SK-N-SH (cell line): ENCODE measurements at regions not wholly inside any gene's neighbourhood (a gene's known extent, or its start where the extent isn't known, plus 50 kb on each side); places are given as distances from the start of the nearest gene placed in this dataset.

Experiments
- CTCF ChIA-PET: fragments of 300-600, 350-600 bp; formaldehyde crosslinking; extraction: SDS; loops from one replicate; lab custom pipeline; 2021; lab: Yijun Ruan, JAX
- POLR2A ChIA-PET: fragments of 350-600 bp; sonication (Branson Sonifier 250); formaldehyde crosslinking; extraction: SDS; loops from one replicate; lab custom pipeline; 2020; ENCODE audit warnings: antibody characterized with exemption, inconsistent platforms; lab: Yijun Ruan, JAX
- DNase-seq: peaks from one replicate; pipeline ENCODE4 v3.0.0; 2012
- H2AFZ ChIP-seq: fragments of 200-600 bp; sonication (generic); 2 replicates; pipeline ENCODE4 v1.8.1; 2016; ENCODE audit warnings: antibody characterized with exemption, mild to moderate bottlenecking, low read depth
- H3F3A ChIP-seq: fragments of 200-600 bp; sonication (generic); replicated peaks from 2 replicates; pipeline ENCODE3; 2016; ENCODE audit warnings: antibody characterized with exemption, mild to moderate bottlenecking; ENCODE audit not compliant: insufficient read depth
- H3K27ac ChIP-seq, 2 experiments: fragments of 200-500 bp in 1 of 2; fragments of 200-600 bp in 1 of 2; sonication (Bioruptor generic) in 1 of 2; sonication (generic), shearing (Covaris generic) in 1 of 2; 2 replicates each; pipeline versions ENCODE4 v1.5.1 to v1.6.1; 2014 to 2016; ENCODE audit warnings: low read depth in 2 of 2, inconsistent platforms in 1 of 2, low read length in 1 of 2, mild to moderate bottlenecking in 1 of 2, mixed read lengths in 1 of 2
- H3K27me3 ChIP-seq: fragments of 200-600 bp; sonication (generic), shearing (Covaris generic); 2 replicates; pipeline ENCODE4 v1.6.1; 2016; ENCODE audit warnings: mixed run types; ENCODE audit not compliant: insufficient read depth
- H3K36me3 ChIP-seq, 2 experiments: fragments of 200-500 bp in 1 of 2; fragments of 200-600 bp in 1 of 2; sonication (Bioruptor generic) in 1 of 2; sonication (generic) in 1 of 2; replicated peaks in 1 of 2; 2 replicates each; pipeline versions ENCODE3 to v1.5.1; 2014 to 2016; ENCODE audit warnings: low read length in 1 of 2, mild to moderate bottlenecking in 1 of 2; ENCODE audit not compliant: insufficient read depth in 2 of 2, control insufficient read depth in 1 of 2
- H3K4me1 ChIP-seq, 2 experiments: fragments of 200-500 bp in 1 of 2; fragments of 200-600 bp in 1 of 2; sonication (Bioruptor generic) in 1 of 2; sonication (generic), shearing (Covaris generic) in 1 of 2; 2 replicates each; pipeline versions ENCODE4 v1.5.1 to v1.6.1; 2014 to 2016; ENCODE audit warnings: low read depth in 1 of 2, low read length in 1 of 2, mixed run types in 1 of 2; ENCODE audit not compliant: insufficient read depth in 2 of 2, control insufficient read depth in 1 of 2
- H3K4me2 ChIP-seq: fragments of 200-600 bp; sonication (generic), shearing (Covaris generic); 2 replicates; pipeline ENCODE4 v1.6.1; 2017; ENCODE audit warnings: mixed run types
- H3K4me3 ChIP-seq, 2 experiments: fragments of 200-500 bp in 1 of 2; fragments of 200-600 bp in 1 of 2; sonication (Bioruptor generic) in 1 of 2; sonication (generic), shearing (Covaris generic) in 1 of 2; 2 replicates each; pipeline versions ENCODE4 v1.5.1 to v1.8.1; 2014 to 2016; ENCODE audit warnings: low read depth in 2 of 2, inconsistent platforms in 1 of 2, low read length in 1 of 2, mild to moderate bottlenecking in 1 of 2, mixed read lengths in 1 of 2, moderate library complexity in 1 of 2
- H3K79me2 ChIP-seq: fragments of 200-600 bp; sonication (generic); 2 replicates; pipeline ENCODE4 v1.8.1; 2017; ENCODE audit warnings: mild to moderate bottlenecking; ENCODE audit not compliant: insufficient read depth
- H3K9ac ChIP-seq: fragments of 200-600 bp; sonication (generic); 2 replicates; pipeline ENCODE4 v1.6.1; 2017; ENCODE audit warnings: mixed run types
- H3K9me2 ChIP-seq: fragments of 200-600 bp; sonication (generic); 2 replicates; pipeline ENCODE4 v1.6.1; 2017; ENCODE audit warnings: mixed run types
- H3K9me3 ChIP-seq: fragments of 200-600 bp; sonication (generic); 2 replicates; pipeline ENCODE4 v1.6.1; 2017; ENCODE audit warnings: mixed run types, mild to moderate bottlenecking, moderate library complexity
- H4K20me1 ChIP-seq: fragments of 200-600 bp; sonication (generic); 2 replicates; pipeline ENCODE4 v1.6.1; 2017; ENCODE audit warnings: mild to moderate bottlenecking, mixed run types; ENCODE audit not compliant: insufficient read depth
- ELF1 ChIP-seq: IDR thresholded peaks from 2 replicates; pipeline ENCODE4 v1.4.0; 2012
- EZH2phosphoT487 ChIP-seq: fragments of 200-600 bp; sonication (generic); IDR thresholded peaks from 2 replicates; pipeline ENCODE4 v1.6.1; 2017; ENCODE audit warnings: low read depth, mixed run types, mild to moderate bottlenecking, antibody characterized with exemption, moderate library complexity, borderline replicate concordance
- GABPA ChIP-seq: IDR thresholded peaks from 2 replicates; pipeline ENCODE4 v1.4.0; 2012; ENCODE audit warnings: low read depth, mild to moderate bottlenecking
- MEF2A ChIP-seq: IDR thresholded peaks from 2 replicates; pipeline ENCODE4 v1.4.0; 2012; ENCODE audit warnings: low read depth, borderline replicate concordance
- NRF1 ChIP-seq: IDR thresholded peaks from 2 replicates; pipeline ENCODE4 v1.6.1; 2012; ENCODE audit warnings: low read depth, mild to moderate bottlenecking, low read length
- POLR2AphosphoS5 ChIP-seq: IDR thresholded peaks from 2 replicates; pipeline ENCODE4 v1.6.1; 2012; ENCODE audit warnings: low read depth, low read length
- RCOR1 ChIP-seq: fragments of 150-350 bp; IDR thresholded peaks from 2 replicates; pipeline ENCODE4 v1.6.1; 2017; ENCODE audit warnings: antibody characterized with exemption, low read length
- RFX5 ChIP-seq: IDR thresholded peaks from 2 replicates; pipeline ENCODE4 v1.6.1; 2012; ENCODE audit warnings: mild to moderate bottlenecking, improper control_type of control experiment, low read length
- RXRA ChIP-seq: IDR thresholded peaks from 2 replicates; pipeline ENCODE4 v1.4.0; 2012; ENCODE audit warnings: low read depth, mild to moderate bottlenecking, borderline replicate concordance
- SMC3 ChIP-seq: IDR thresholded peaks from 2 replicates; pipeline ENCODE4 v1.6.1; 2012; ENCODE audit warnings: low read depth, low read length, improper control_type of control experiment
- WGBS: methylation state at CpG from one replicate; pipeline ENCODE4 v1.1.6; 2017; ENCODE audit warnings: low lambda C conversion rate; 5-methylcytosine and 5-hydroxymethylcytosine counted together
- TF ChIP-seq, protein P1 (sequence below): fragments of 150-350 bp; IDR thresholded peaks from 2 replicates; pipeline ENCODE4 v1.6.1; 2016; ENCODE audit warnings: mild to moderate bottlenecking, low read depth, low read length
- TF ChIP-seq, protein P2 (sequence below): IDR thresholded peaks from 2 replicates; pipeline ENCODE4 v1.6.1; 2012; ENCODE audit warnings: mild to moderate bottlenecking, low read depth, low read length, moderate library complexity

DNA sequence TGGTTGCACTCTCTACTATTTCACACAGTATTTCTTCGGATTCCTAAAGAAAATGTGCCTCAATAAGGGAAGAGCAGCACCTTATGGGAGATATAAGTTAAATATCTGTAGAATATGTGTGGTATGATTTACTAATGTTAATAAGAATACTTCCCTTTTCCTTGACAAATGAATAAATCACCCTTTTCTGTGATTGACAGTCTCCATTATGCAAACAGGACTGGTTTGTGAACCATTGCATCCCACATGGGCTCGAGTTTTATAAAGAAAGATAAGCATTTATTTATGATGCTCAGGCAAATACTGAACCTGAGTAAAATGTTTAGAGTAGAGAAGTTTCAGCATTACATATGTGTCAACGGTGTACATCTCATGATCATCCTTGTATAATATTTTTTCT, 587.7 kb upstream of the BRINP3 start:
- Histone ChIP-seq H3K4me2 (no peak overlapping the region), H3K27me3 (no peaks in the 10 kb centered on the region), H3K36me3 (no peaks in the 10 kb centered on the region), H4K20me1 (no peaks in the 10 kb centered on the region), H3K79me2 (no peaks in the 10 kb centered on the region), H3F3A (no peaks in the 10 kb centered on the region), H3K9ac (no peak overlapping the region), H3K4me3 (no peak overlapping the region), H2AFZ (no peak overlapping the region), H3K9me2 (no peaks in the 10 kb centered on the region), H3K9me3 (no peaks in the 10 kb centered on the region), H3K4me1 (no peaks in the 10 kb centered on the region), H3K27ac (no peak overlapping the region)
- CTCF ChIA-PET = no interaction called here
- POLR2A ChIA-PET = no interaction called here
- WGBS = 0% methylated on average over 3 of the region's 3 CpGs
- no peak for DNase-seq
- TF ChIP-seq, protein P1, sequence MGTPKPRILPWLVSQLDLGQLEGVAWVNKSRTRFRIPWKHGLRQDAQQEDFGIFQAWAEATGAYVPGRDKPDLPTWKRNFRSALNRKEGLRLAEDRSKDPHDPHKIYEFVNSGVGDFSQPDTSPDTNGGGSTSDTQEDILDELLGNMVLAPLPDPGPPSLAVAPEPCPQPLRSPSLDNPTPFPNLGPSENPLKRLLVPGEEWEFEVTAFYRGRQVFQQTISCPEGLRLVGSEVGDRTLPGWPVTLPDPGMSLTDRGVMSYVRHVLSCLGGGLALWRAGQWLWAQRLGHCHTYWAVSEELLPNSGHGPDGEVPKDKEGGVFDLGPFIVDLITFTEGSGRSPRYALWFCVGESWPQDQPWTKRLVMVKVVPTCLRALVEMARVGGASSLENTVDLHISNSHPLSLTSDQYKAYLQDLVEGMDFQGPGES = no peak
- TF ChIP-seq RXRA (no peak), ELF1 (no peak), RFX5 (no peak), RCOR1 (no peak), POLR2AphosphoS5 (no peak)

DNA sequence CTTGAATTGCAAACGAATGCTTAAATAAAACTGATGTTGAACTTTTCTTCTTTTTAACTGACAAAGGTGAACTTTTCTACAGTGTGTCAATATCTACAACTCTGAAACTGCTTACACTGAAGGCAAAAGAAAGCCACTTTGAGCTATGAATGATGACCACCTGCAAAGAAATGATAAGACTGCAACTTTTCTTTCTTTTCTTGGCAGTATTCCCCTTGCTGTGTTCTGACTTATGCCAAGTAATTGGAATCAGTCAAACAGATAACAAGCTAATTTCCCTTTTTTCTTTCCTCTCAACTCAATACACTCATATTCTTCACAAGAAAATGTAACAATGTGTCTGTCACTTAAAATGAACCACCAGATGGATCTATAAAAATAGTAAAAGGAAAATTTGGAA, 588.1 kb upstream of the BRINP3 start:
- no peaks in the 10 kb centered on the region for H4K20me1 ChIP-seq
- H3K4me1 ChIP-seq = no peaks in the 10 kb centered on the region
- DNase-seq = no peak
- TF ChIP-seq GABPA = no peak
- TF ChIP-seq EZH2phosphoT487 = no peak
- no peak for TF ChIP-seq RFX5
- TF ChIP-seq NRF1 = no peak
- no peak for TF ChIP-seq MEF2A
- no peak for TF ChIP-seq SMC3
- TF ChIP-seq, protein P1 = no peak
- no peak for TF ChIP-seq RXRA
- no peak for TF ChIP-seq ELF1
- TF ChIP-seq, protein P2, sequence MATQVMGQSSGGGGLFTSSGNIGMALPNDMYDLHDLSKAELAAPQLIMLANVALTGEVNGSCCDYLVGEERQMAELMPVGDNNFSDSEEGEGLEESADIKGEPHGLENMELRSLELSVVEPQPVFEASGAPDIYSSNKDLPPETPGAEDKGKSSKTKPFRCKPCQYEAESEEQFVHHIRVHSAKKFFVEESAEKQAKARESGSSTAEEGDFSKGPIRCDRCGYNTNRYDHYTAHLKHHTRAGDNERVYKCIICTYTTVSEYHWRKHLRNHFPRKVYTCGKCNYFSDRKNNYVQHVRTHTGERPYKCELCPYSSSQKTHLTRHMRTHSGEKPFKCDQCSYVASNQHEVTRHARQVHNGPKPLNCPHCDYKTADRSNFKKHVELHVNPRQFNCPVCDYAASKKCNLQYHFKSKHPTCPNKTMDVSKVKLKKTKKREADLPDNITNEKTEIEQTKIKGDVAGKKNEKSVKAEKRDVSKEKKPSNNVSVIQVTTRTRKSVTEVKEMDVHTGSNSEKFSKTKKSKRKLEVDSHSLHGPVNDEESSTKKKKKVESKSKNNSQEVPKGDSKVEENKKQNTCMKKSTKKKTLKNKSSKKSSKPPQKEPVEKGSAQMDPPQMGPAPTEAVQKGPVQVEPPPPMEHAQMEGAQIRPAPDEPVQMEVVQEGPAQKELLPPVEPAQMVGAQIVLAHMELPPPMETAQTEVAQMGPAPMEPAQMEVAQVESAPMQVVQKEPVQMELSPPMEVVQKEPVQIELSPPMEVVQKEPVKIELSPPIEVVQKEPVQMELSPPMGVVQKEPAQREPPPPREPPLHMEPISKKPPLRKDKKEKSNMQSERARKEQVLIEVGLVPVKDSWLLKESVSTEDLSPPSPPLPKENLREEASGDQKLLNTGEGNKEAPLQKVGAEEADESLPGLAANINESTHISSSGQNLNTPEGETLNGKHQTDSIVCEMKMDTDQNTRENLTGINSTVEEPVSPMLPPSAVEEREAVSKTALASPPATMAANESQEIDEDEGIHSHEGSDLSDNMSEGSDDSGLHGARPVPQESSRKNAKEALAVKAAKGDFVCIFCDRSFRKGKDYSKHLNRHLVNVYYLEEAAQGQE = no peak
- H3K79me2 ChIP-seq = no peaks in the 10 kb centered on the region
- H3F3A ChIP-seq = no peaks in the 10 kb centered on the region
- H3K4me2 ChIP-seq = no peak overlapping the region
- H3K27me3 ChIP-seq = no peaks in the 10 kb centered on the region
- no peak overlapping the region for H3K9ac ChIP-seq
- no peak overlapping the region for H2AFZ ChIP-seq
- H3K9me2 ChIP-seq = no peaks in the 10 kb centered on the region
- no peak overlapping the region for H3K4me3 ChIP-seq
- ChIA-PET POLR2A (no interaction called here), CTCF (interaction anchor here (0.6 kb wide), 1 partner anchor 11 kb away, joined by 3 read pairs; no protein-coding TSS in a partner anchor)
- no peaks in the 10 kb centered on the region for H3K36me3 ChIP-seq
- no peak overlapping the region for H3K27ac ChIP-seq
- WGBS = 2% methylated on average over 1 of the region's 1 CpG
- H3K9me3 ChIP-seq = no peaks in the 10 kb centered on the region
